HepG2 (cell line): ENCODE measurements at regions not wholly inside any gene's neighbourhood (a gene's known extent, or its start where the extent isn't known, plus 50 kb on each side); places are given as distances from the start of the nearest gene placed in this dataset.

Source experiments
- ATAC-seq: fragments of 200-7000 bp; cut with Tn5 transposase; 3 replicates; pipeline ENCODE4 v1.9.1; 2020; ENCODE audit warnings: mild to moderate bottlenecking, moderate library complexity
- BruUV-seq: library from RNA; stranded (reverse); fragments of 400-500 nt; replicated peaks from 2 replicates; lab custom pipeline; 2021; lab: Mats Ljungman, UMichigan
- CTCF ChIA-PET: fragments of 300-600 bp; formaldehyde crosslinking; extraction: SDS; loops from one replicate; lab custom pipeline; 2021; ENCODE audit warnings: low total read pairs, inconsistent platforms, low intra/inter-chr PET ratio; lab: Yijun Ruan, JAX
- POLR2A ChIA-PET: fragments of 350-600 bp; sonication (Branson Sonifier 250); formaldehyde crosslinking; loops from one replicate; lab custom pipeline; 2020; ENCODE audit warnings: antibody characterized with exemption, inconsistent platforms; lab: Yijun Ruan, JAX
- DNase-seq: peaks from one replicate; pipeline ENCODE4 v3.0.0-alpha.2; 2015; ENCODE audit warnings: low spot score
- FAIRE-seq: peaks from 3 replicates; lab custom pipeline; 2011; peaks lifted over from hg19 to GRCh38; lab: Jason Lieb, UNC
- H2AFZ ChIP-seq: one replicate; pipeline ENCODE4 v1.6.1; 2011; ENCODE audit warnings: low read length, inconsistent platforms
- H3K27ac ChIP-seq: fragments of 300-600 bp; 3 replicates; pipeline ENCODE4 v1.8.0; 2011; ENCODE audit warnings: mixed run types, mild to moderate bottlenecking, mixed read lengths, low read length, inconsistent platforms; ENCODE audit not compliant: insufficient read depth; ENCODE audit errors: extremely low read length
- H3K27me3 ChIP-seq, 2 experiments: fragments of 200-600 bp in 1 of 2; 2 replicates in 1 of 2; 3 replicates in 1 of 2; pipeline versions ENCODE4 v1.6.0 to v1.8.0; 2011; ENCODE audit warnings: low read length in 2 of 2, mild to moderate bottlenecking in 2 of 2, moderate library complexity in 2 of 2, inconsistent platforms in 1 of 2; ENCODE audit not compliant: insufficient read depth in 2 of 2, control insufficient read depth in 1 of 2
- H3K36me3 ChIP-seq, 2 experiments: fragments of 200-600 bp in 1 of 2; replicated peaks in 1 of 2; 2 replicates in 1 of 2; 3 replicates in 1 of 2; pipeline versions ENCODE4 v1.5.1 to v1.8.0; 2011; ENCODE audit warnings: low read length in 2 of 2, inconsistent platforms in 1 of 2; ENCODE audit not compliant: insufficient read depth in 2 of 2, control insufficient read depth in 1 of 2
- H3K4me1 ChIP-seq: 2 replicates; pipeline ENCODE4 v1.5.1; 2012; ENCODE audit warnings: low read length, inconsistent platforms; ENCODE audit not compliant: insufficient read depth
- H3K4me2 ChIP-seq: 2 replicates; pipeline ENCODE4 v1.6.0; 2011; ENCODE audit warnings: low read depth, low read length, inconsistent platforms
- H3K4me3 ChIP-seq, 3 experiments: fragments of 200-600 bp in 1 of 3; sonication (generic), shearing (Covaris generic) in 1 of 3; replicated peaks in 1 of 3; 2 replicates each; pipeline ENCODE4 v1.5.1; 2011 to 2016; ENCODE audit warnings: low read length in 3 of 3, inconsistent platforms in 2 of 3, low read depth in 2 of 3, mild to moderate bottlenecking in 2 of 3, control low read depth in 1 of 3, mixed read lengths in 1 of 3; ENCODE audit not compliant: insufficient read depth in 1 of 3
- H3K79me2 ChIP-seq: one replicate; pipeline ENCODE4 v1.6.1; 2011; ENCODE audit warnings: low read length, inconsistent platforms; ENCODE audit not compliant: insufficient read depth
- H3K9ac ChIP-seq: 2 replicates; pipeline ENCODE4 v1.6.0; 2011; ENCODE audit warnings: mild to moderate bottlenecking, low read depth, low read length, inconsistent platforms; ENCODE audit not compliant: insufficient read depth
- H3K9me3 ChIP-seq: 2 replicates; pipeline ENCODE4 v1.5.1; 2012; ENCODE audit warnings: mild to moderate bottlenecking, low read length
- H4K20me1 ChIP-seq: 2 replicates; pipeline ENCODE4 v1.6.0; 2011; ENCODE audit warnings: inconsistent platforms, mild to moderate bottlenecking, low read length, moderate library complexity; ENCODE audit not compliant: insufficient read depth
- ETV6 ChIP-seq: sonication (generic); formaldehyde crosslinking; conservative IDR thresholded peaks from 2 replicates; pipeline ENCODE4 v1.4.0; 2020; ENCODE audit warnings: missing genetic modification reagents
- TSC22D2 ChIP-seq: sonication (generic); formaldehyde crosslinking; IDR thresholded peaks from 2 replicates; pipeline ENCODE4 v1.5.1; 2020; ENCODE audit warnings: missing genetic modification reagents, mild to moderate bottlenecking, borderline replicate concordance
- ZNF136 ChIP-seq: sonication (generic); formaldehyde crosslinking; IDR thresholded peaks from 2 replicates; pipeline ENCODE4 v1.8.1; 2022; ENCODE audit warnings: low read depth, mild to moderate bottlenecking, moderate library complexity, missing genetic modification reagents
- ZNF550 ChIP-seq: sonication (generic); formaldehyde crosslinking; IDR thresholded peaks from 2 replicates; pipeline ENCODE4 v1.4.0; 2020; ENCODE audit warnings: mild to moderate bottlenecking, missing genetic modification reagents, borderline replicate concordance
- ZNF576 ChIP-seq: sonication (generic); formaldehyde crosslinking; IDR thresholded peaks from 2 replicates; pipeline ENCODE4 v1.4.0; 2020; ENCODE audit warnings: mild to moderate bottlenecking, missing genetic modification reagents
- ZNF619 ChIP-seq: sonication (generic); formaldehyde crosslinking; IDR thresholded peaks from 2 replicates; pipeline ENCODE4 v1.4.0; 2020; ENCODE audit warnings: mild to moderate bottlenecking, missing genetic modification reagents
- ZSCAN29 ChIP-seq: sonication (generic); formaldehyde crosslinking; conservative IDR thresholded peaks from 2 replicates; pipeline ENCODE4 v1.4.0; 2020; ENCODE audit warnings: mild to moderate bottlenecking, missing genetic modification reagents
- WGBS: methylation state at CpG from one replicate; pipeline ENCODE4 v1.1.6; 2017; ENCODE audit warnings: low lambda C conversion rate; 5-methylcytosine and 5-hydroxymethylcytosine counted together
- in situ Hi-C: cut with HindIII; loops from 2 replicates; pipeline ENCODE4 v1.10.0; 2017; ENCODE audit warnings: low pct_unique_long_range_greater_than_20kb; ENCODE audit not compliant: extremely low pct_ligation_motif_present
- intact Hi-C: fragments of 100-400 bp; cut with micrococcal nuclease; formaldehyde crosslinking; loops from one replicate; pipeline ENCODE4 v1.10.0; 2022; ENCODE audit not compliant: unreplicated experiment
- TF ChIP-seq, protein P1 (sequence below): sonication (generic); formaldehyde crosslinking; IDR thresholded peaks from 2 replicates; pipeline ENCODE4 v1.9.0; 2021; ENCODE audit warnings: missing genetic modification reagents, borderline replicate concordance

DNA sequence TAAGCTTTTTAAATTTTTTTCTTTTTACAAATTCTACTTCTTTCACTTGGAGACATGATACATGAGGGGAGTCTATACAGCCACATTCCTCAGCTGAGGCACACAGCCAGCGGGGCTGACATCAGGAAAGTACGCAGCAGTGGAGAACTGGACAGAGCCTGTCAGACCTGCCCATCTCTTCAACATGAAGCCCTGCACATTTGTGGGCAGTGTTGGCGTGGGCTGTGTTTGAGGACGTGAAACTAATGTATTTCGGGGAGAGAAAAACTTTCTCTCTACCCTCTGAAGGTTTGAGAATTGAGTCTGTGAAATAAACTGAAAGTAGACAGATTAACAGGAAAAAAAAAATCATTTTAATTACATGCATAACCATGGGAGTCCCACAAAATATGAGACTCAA, 84.8 kb upstream of the HTATIP2 start:
- ChIA-PET CTCF (no interaction called here), POLR2A (no interaction called here)
- no peak for ATAC-seq
- BruUV-seq = no TSS peak
- Histone ChIP-seq H4K20me1 (no peaks in the 10 kb centered on the region), H3K4me1 (no peaks in the 10 kb centered on the region), H3K36me3 (no peaks in the 10 kb centered on the region), H2AFZ (no peak overlapping the region), H3K4me3 (no peak overlapping the region), H3K27ac (no peak overlapping the region), H3K27me3 (peaks cover 1 to 39% of the 10 kb centered on the region in 2 experiments; a peak in 2 of 5 replicates), H3K9me3 (no peaks in the 10 kb centered on the region), H3K79me2 (no peaks in the 10 kb centered on the region), H3K4me2 (no peak overlapping the region), H3K9ac (no peak overlapping the region)
- 3% methylated on average over 5 of the region's 5 CpGs for WGBS
- TF ChIP-seq, protein P1, sequence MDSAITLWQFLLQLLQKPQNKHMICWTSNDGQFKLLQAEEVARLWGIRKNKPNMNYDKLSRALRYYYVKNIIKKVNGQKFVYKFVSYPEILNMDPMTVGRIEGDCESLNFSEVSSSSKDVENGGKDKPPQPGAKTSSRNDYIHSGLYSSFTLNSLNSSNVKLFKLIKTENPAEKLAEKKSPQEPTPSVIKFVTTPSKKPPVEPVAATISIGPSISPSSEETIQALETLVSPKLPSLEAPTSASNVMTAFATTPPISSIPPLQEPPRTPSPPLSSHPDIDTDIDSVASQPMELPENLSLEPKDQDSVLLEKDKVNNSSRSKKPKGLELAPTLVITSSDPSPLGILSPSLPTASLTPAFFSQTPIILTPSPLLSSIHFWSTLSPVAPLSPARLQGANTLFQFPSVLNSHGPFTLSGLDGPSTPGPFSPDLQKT (CRISPR knock-in tag) = no peak
- no peak for TF ChIP-seq ZSCAN29 (CRISPR knock-in tag)
- in situ Hi-C loops (no loop called here), intact Hi-C loops (no loop called here)
- FAIRE-seq = no peak
- no peak for DNase-seq

DNA sequence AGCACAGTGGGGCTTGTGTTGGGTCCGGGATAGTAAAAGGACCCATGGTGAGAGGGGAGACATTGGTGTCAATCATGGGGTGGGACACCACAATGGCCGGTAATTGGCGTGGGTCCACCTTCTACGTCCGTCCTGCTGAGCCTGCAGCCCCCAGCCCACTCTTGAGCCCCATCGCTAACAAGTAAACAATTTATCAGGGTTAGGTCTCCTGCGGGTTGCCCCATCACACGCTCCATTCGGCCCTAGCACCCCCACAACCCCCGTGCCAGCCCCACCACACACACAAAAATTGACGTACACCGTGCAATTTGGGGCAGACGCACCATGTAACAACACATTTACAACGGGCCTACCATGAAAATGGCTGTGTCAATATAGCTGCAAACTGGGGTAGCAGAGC, 86.5 kb upstream of the HTATIP2 start:
- H2AFZ ChIP-seq = no peak overlapping the region
- no peak overlapping the region for H3K9ac ChIP-seq
- TF ChIP-seq ZNF576 (no peak), ZNF136 (CRISPR knock-in tag) (no peak), ZNF619 (CRISPR knock-in tag) (no peak), TSC22D2 (CRISPR knock-in tag) (no peak), ETV6 (CRISPR knock-in tag) (no peak), ZNF550 (CRISPR knock-in tag) (no peak)
- TF ChIP-seq, all 625 proteins: peak for 0
- Histone ChIP-seq H3K4me3 (no peak overlapping the region), H3K36me3 (no peaks in the 10 kb centered on the region), H3K4me2 (no peak overlapping the region), H3K9me3 (no peaks in the 10 kb centered on the region), H4K20me1 (no peaks in the 10 kb centered on the region), H3K4me1 (no peaks in the 10 kb centered on the region), H3K27me3 (peaks cover 1 to 43% of the 10 kb centered on the region in 2 experiments; a peak in 2 of 5 replicates), H3K79me2 (no peaks in the 10 kb centered on the region), H3K27ac (no peak overlapping the region)
- in situ Hi-C loops = no loop called here
- ATAC-seq = no peak
- WGBS = 27% methylated on average over 8 of the region's 14 CpGs
- ChIA-PET CTCF (no interaction called here), POLR2A (no interaction called here)
- BruUV-seq = no TSS peak
- intact Hi-C loops = no loop called here
- no peak for FAIRE-seq
- no peak for DNase-seq
